Neural cell (in vitro differentiated cells): ENCODE measurements at regions not wholly inside any gene's neighbourhood (a gene's known extent, or its start where the extent isn't known, plus 50 kb on each side); places are given as distances from the start of the nearest gene placed in this dataset.

ENCODE experiments used
- H2AFZ ChIP-seq: fragments of 200-600, 300-800 bp; sonication (generic), shearing (Covaris generic); 2 replicates; pipeline ENCODE4 v1.6.0; 2014; ENCODE audit warnings: low read depth, mild to moderate bottlenecking, antibody characterized with exemption, low read length, moderate library complexity
- H3F3A ChIP-seq: fragments of 200-600 bp; shearing (Covaris generic); 2 replicates; pipeline ENCODE4 v1.6.1; 2016; ENCODE audit warnings: mild to moderate bottlenecking, moderate library complexity, mixed read lengths, antibody characterized with exemption, low read length; ENCODE audit not compliant: insufficient read depth, poor library complexity, severe bottlenecking
- H3K27ac ChIP-seq: fragments of 200-600, 300-800 bp; sonication (generic), shearing (Covaris generic); 2 replicates; pipeline ENCODE4 v1.5.1; 2014; ENCODE audit warnings: mild to moderate bottlenecking, low read length, moderate library complexity
- H3K27me3 ChIP-seq: fragments of 300-800, 200-600 bp; sonication (generic), shearing (Covaris generic); 2 replicates; pipeline ENCODE4 v1.6.0; 2014; ENCODE audit warnings: mild to moderate bottlenecking, low read depth, low read length, moderate library complexity; ENCODE audit not compliant: insufficient read depth
- H3K36me3 ChIP-seq: fragments of 300-800, 200-600 bp; sonication (generic), shearing (Covaris generic); 2 replicates; pipeline ENCODE4 v1.5.1; 2014; ENCODE audit warnings: mild to moderate bottlenecking, antibody characterized with exemption, low read length, moderate library complexity; ENCODE audit not compliant: insufficient read depth
- H3K4me2 ChIP-seq: fragments of 300-800, 200-600 bp; sonication (generic), shearing (Covaris generic); 2 replicates; pipeline ENCODE4 v1.6.0; 2014; ENCODE audit warnings: mild to moderate bottlenecking, low read length
- H3K4me3 ChIP-seq: fragments of 300-800, 200-600 bp; sonication (generic), shearing (Covaris generic); 2 replicates; pipeline ENCODE4 v1.5.1; 2014; ENCODE audit warnings: mild to moderate bottlenecking, low read length, moderate library complexity
- H3K79me2 ChIP-seq: fragments of 200-600 bp; shearing (Covaris generic); replicated peaks from 2 replicates; pipeline ENCODE4 v1.6.0; 2014; ENCODE audit warnings: mild to moderate bottlenecking, low read length, moderate library complexity; ENCODE audit not compliant: insufficient read depth
- H3K9ac ChIP-seq: fragments of 300-800, 200-600 bp; sonication (generic), shearing (Covaris generic); 2 replicates; pipeline ENCODE4 v1.6.1; 2016; ENCODE audit warnings: mild to moderate bottlenecking, low read length, mixed read lengths
- H3K9me2 ChIP-seq: fragments of 200-600 bp; shearing (Covaris generic); 2 replicates; pipeline ENCODE4 v1.6.1; 2016; ENCODE audit warnings: mild to moderate bottlenecking, low read length, mixed read lengths; ENCODE audit not compliant: insufficient read depth
- H3K9me3 ChIP-seq: fragments of 200-600, 300-800 bp; sonication (generic), shearing (Covaris generic); 2 replicates; pipeline ENCODE4 v1.6.1; 2016; ENCODE audit warnings: mild to moderate bottlenecking, mixed run types, low read length, moderate library complexity, mixed read lengths
- H4K20me1 ChIP-seq: fragments of 200-600 bp; shearing (Covaris generic); 2 replicates; pipeline ENCODE4 v1.6.1; 2016; ENCODE audit warnings: mild to moderate bottlenecking, mixed run types; ENCODE audit not compliant: insufficient read depth
- EP300 ChIP-seq: fragments of 450-650 bp; conservative IDR thresholded peaks from 2 replicates; pipeline ENCODE4 v1.6.1; 2014; ENCODE audit warnings: antibody characterized with exemption, mild to moderate bottlenecking, moderate library complexity; ENCODE audit not compliant: poor library complexity, severe bottlenecking
- EZH2 ChIP-seq: fragments of 200-600, 300-800 bp; shearing (Covaris generic), sonication (generic); IDR thresholded peaks from 2 replicates; pipeline ENCODE4 v1.6.1; 2014; ENCODE audit warnings: antibody characterized with exemption, low read length, borderline replicate concordance, mild to moderate bottlenecking; ENCODE audit not compliant: insufficient read depth, poor library complexity, severe bottlenecking
- MXI1 ChIP-seq: fragments of 450-650 bp; conservative IDR thresholded peaks from 2 replicates; pipeline ENCODE4 v1.6.1; 2014; ENCODE audit warnings: antibody characterized with exemption, mild to moderate bottlenecking; ENCODE audit not compliant: poor library complexity, severe bottlenecking
- POLR2AphosphoS5 ChIP-seq: IDR thresholded peaks from 2 replicates; pipeline ENCODE4 v1.6.1; 2012
- RAD21 ChIP-seq: fragments of 450-650 bp; conservative IDR thresholded peaks from 2 replicates; pipeline ENCODE4 v1.6.1; 2014; ENCODE audit warnings: antibody characterized with exemption, mild to moderate bottlenecking, moderate library complexity
- REST ChIP-seq: IDR thresholded peaks from 2 replicates; pipeline ENCODE4 v1.6.1; 2012; ENCODE audit warnings: borderline replicate concordance
- SMC3 ChIP-seq: fragments of 450-650 bp; conservative IDR thresholded peaks from 2 replicates; pipeline ENCODE4 v1.6.1; 2014; ENCODE audit warnings: antibody characterized with exemption, mild to moderate bottlenecking, moderate library complexity; ENCODE audit not compliant: poor library complexity
- TAF1 ChIP-seq: IDR thresholded peaks from 2 replicates; pipeline ENCODE4 v1.6.1; 2012; ENCODE audit warnings: low read depth
- TF ChIP-seq, protein P1 (sequence below): fragments of 450-650 bp; IDR thresholded peaks from 2 replicates; pipeline ENCODE4 v1.5.1; 2014; ENCODE audit warnings: antibody characterized with exemption, mild to moderate bottlenecking, moderate library complexity; ENCODE audit not compliant: poor library complexity, severe bottlenecking

DNA sequence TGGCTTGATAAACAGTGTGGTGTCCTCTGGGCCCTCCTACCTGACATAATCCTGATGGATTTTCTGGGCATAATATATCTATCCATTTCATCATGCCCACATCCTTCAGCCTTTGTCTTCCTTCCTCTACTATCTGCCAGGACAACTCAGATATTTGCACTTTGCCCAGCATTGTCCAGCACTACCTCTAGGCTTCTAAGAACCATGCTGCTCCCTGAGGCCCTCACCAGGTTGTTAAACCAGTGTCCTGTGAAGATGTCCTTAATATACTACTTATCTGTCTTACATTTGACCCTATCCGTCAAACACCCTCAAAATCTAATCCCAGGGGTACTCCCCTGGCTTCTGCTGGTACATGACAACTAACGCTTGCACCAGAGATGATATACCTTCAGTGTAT lies 58.2 kb upstream of the MAML3 start:
- no peak overlapping the region for H2AFZ ChIP-seq
- TF ChIP-seq REST, result no peak
- TF ChIP-seq SMC3, result no peak
- TF ChIP-seq, protein P1, sequence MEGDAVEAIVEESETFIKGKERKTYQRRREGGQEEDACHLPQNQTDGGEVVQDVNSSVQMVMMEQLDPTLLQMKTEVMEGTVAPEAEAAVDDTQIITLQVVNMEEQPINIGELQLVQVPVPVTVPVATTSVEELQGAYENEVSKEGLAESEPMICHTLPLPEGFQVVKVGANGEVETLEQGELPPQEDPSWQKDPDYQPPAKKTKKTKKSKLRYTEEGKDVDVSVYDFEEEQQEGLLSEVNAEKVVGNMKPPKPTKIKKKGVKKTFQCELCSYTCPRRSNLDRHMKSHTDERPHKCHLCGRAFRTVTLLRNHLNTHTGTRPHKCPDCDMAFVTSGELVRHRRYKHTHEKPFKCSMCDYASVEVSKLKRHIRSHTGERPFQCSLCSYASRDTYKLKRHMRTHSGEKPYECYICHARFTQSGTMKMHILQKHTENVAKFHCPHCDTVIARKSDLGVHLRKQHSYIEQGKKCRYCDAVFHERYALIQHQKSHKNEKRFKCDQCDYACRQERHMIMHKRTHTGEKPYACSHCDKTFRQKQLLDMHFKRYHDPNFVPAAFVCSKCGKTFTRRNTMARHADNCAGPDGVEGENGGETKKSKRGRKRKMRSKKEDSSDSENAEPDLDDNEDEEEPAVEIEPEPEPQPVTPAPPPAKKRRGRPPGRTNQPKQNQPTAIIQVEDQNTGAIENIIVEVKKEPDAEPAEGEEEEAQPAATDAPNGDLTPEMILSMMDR, result no peak
- no peak for TF ChIP-seq EZH2
- no peak for TF ChIP-seq RAD21
- TF ChIP-seq POLR2AphosphoS5, result no peak
- TF ChIP-seq MXI1, result no peak
- no peak for TF ChIP-seq EP300
- no peak for TF ChIP-seq TAF1
- no peak overlapping the region for H3K9ac ChIP-seq
- H3K4me3 ChIP-seq, result no peak overlapping the region
- H3K9me3 ChIP-seq, result no peaks in the 10 kb centered on the region
- H3K27me3 ChIP-seq, result no peaks in the 10 kb centered on the region
- no peaks in the 10 kb centered on the region for H3K9me2 ChIP-seq
- H3K79me2 ChIP-seq, result no peaks in the 10 kb centered on the region
- H3F3A ChIP-seq, result no peaks in the 10 kb centered on the region
- H3K27ac ChIP-seq, result no peak overlapping the region
- H3K4me2 ChIP-seq, result no peak overlapping the region
- no peaks in the 10 kb centered on the region for H4K20me1 ChIP-seq
- H3K36me3 ChIP-seq, result no peaks in the 10 kb centered on the region

DNA sequence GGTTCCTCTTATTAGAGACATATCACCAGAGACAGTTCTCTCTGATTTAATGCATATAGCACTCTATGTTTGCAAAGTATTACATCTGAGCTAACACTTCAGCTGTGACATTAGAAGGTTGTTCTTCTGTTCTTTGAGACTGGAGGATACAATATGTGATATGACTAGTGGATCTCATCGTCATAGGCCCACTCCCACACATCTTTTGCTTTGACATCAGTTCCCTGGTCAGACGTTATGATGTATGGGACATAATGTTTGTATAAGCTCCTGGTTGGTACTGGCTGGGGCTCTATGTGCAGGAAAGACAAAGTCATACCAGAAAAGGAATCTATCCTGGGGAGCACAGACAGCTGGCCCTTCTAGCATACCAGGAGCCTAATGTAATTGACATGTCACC lies 57.7 kb upstream of the MAML3 start:
- no peak overlapping the region for H3K9ac ChIP-seq
- TF ChIP-seq REST, result no peak
- no peak for TF ChIP-seq SMC3
- TF ChIP-seq TAF1, result no peak
- TF ChIP-seq EZH2, result no peak
- TF ChIP-seq POLR2AphosphoS5, result no peak
- TF ChIP-seq MXI1, result no peak
- no peak for TF ChIP-seq EP300
- TF ChIP-seq RAD21, result no peak
- TF ChIP-seq, protein P1, result no peak
- H3K79me2 ChIP-seq, result no peaks in the 10 kb centered on the region
- no peak overlapping the region for H3K27ac ChIP-seq
- H2AFZ ChIP-seq, result no peak overlapping the region
- no peaks in the 10 kb centered on the region for H3K9me2 ChIP-seq
- H3K4me3 ChIP-seq, result no peak overlapping the region
- no peak overlapping the region for H3K4me2 ChIP-seq
- H3K36me3 ChIP-seq, result no peaks in the 10 kb centered on the region
- no peaks in the 10 kb centered on the region for H3F3A ChIP-seq
- H3K27me3 ChIP-seq, result no peaks in the 10 kb centered on the region
- no peaks in the 10 kb centered on the region for H4K20me1 ChIP-seq
- H3K9me3 ChIP-seq, result no peaks in the 10 kb centered on the region
